Erythroblast (primary cell): ENCODE measurements at regions not wholly inside any gene's neighbourhood (a gene's known extent, or its start where the extent isn't known, plus 50 kb on each side); places are given as distances from the start of the nearest gene placed in this dataset.
"Not testable (repeated sequence)": the region's sequence is repeated elsewhere in the genome, so short reads cannot be mapped to it uniquely, and the experiment has no call there.

ENCODE experiments used
- DNase-seq, 2 experiments: peaks; one replicate each; lab custom pipeline; 2025; lab: John Stamatoyannopoulos, UW
- GATA1 ChIP-seq: IDR thresholded peaks from 2 replicates; pipeline ENCODE4 v1.6.1; 2011; ENCODE audit warnings: low read depth, mild to moderate bottlenecking, control low read depth, low read length, moderate library complexity
- POLR2A ChIP-seq: IDR thresholded peaks from 2 replicates; pipeline ENCODE4 v1.6.1; 2011; ENCODE audit warnings: mild to moderate bottlenecking, low read length

DNA sequence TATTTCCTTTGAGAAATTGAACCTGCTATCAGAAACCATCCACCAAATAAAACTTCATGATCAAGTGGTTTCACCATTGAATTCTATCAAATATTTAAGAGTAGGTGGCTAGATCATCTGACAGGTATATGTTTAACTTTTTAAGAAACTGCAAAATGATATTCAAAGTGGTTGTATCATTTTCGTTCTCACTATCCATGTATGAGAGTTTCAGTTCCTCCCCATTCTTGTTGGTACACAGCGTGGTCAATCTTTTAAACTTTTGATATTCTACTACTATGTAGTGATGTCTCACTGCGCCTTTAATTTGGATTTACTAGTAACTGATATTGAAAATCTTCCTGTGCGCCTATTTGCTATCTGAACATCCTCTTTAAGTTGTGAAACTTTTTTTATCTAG is 163.7 kb downstream of the CYB561 start:
- no peak for TF ChIP-seq GATA1
- DNase-seq: no peak

- TF ChIP-seq POLR2A: no peak
- no peak for TF ChIP-seq GATA1
- DNase-seq: no peak
These were observed 160.6 kb downstream of the CYB561 start for GRCh38 chr17:63285551-63285950.

GRCh38 chr17:63286254-63286653 is 159.9 kb downstream of the CYB561 start:
- DNase-seq: no peak
- TF ChIP-seq POLR2A (no peak), GATA1 (no peak)

- not testable (repeated sequence) for DNase-seq
These were observed 159.1 kb downstream of the CYB561 start for GRCh38 chr17:63287006-63287405.

DNA sequence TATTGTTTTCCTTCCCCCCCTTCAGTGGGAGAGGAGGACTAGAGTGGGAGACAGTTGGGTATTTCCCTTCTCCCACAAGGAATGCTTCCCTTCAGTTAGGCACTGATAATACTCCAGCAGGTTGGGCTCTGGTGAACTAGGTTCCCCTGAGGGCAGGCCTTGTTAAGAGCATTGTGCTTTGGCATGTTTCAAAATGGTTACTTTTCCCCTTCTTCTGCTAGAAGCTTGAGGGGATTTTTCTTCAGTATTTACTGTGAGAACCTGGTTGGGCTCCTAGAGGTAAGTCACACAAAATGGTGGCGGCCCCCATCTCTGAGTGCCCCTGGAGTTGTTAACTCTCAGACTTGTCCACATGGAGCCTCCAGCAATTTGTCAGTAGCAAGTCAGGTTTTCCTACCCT is 156.2 kb downstream of the CYB561 start:
- TF ChIP-seq POLR2A (no peak), GATA1 (no peak)
- DNase-seq: no peak

GRCh38 chr17:63290351-63290750 is 155.8 kb downstream of the CYB561 start:
- DNase-seq: no peak
- TF ChIP-seq POLR2A (no peak), GATA1 (no peak)

- no peak for DNase-seq
- TF ChIP-seq GATA1 (no peak), POLR2A (no peak)
These were observed 155.3 kb downstream of the CYB561 start for GRCh38 chr17:63290784-63291183.

DNA sequence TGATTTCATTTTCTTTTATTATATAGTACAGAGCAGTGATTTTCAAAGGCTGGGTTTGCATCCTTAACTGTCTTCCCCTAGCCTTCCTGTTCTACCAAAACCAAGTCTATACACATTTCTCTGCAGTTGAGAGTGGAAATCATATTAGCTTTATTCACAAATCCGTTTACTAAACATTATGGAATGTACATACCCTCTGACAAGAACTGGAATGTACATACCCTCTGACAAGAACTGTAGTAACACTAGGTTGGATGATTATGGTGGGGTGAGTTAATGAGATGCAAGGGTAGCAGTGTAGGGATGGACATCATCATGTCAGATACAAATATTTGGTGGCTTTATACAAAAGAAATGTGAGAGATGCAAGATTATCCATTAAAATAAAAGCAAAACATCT is 154.8 kb downstream of the CYB561 start:
- no peak for TF ChIP-seq GATA1
- TF ChIP-seq POLR2A: no peak
- DNase-seq: no peak

DNA sequence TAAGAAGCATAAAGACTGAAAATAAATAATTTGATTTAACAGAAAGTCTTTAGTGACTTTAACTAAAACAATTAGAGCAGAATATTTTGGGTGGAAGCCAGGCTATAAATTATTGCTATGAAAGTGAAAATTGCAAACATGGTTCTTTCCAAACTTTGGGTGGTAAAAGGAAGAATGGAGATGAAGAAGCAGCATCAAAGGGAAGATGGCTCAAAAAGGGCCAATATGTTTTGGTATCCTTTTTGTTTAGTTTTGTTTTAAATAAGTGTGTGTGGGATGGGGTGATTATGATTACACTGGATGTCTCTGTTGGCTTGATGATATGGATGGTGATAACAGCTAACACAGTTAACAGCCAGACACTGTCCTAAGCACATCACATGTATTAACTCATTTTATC is 153.7 kb downstream of the CYB561 start:
- no peak for TF ChIP-seq GATA1
- no peak for TF ChIP-seq POLR2A
- peak in 1 of 2 experiments; percentile 51 for DNase-seq

- no peak for DNase-seq
- no peak for TF ChIP-seq POLR2A
- TF ChIP-seq GATA1: no peak
These were observed 152.6 kb downstream of the CYB561 start for GRCh38 chr17:63293323-63294075.

DNA sequence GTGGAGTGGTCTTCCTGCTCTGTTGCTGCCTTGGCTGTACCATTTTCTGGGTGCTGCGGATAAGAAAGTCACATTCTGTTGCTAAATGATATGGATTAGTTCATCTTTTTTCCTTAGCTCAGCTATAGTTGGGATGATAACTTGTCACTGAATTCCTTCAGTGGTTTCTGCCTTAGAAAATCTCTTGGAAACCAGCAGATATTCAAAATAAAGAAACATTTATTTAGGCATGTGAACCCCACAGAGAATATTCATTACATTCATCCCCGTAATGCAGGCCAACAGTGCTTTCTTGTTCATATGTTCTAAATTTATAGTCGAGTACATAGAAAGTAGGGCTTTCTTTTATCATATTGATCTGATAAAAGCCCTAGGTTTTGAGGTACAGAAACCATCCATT is 151.3 kb downstream of the CYB561 start:
- no peak for DNase-seq
- TF ChIP-seq GATA1 (no peak), POLR2A (no peak)

DNA sequence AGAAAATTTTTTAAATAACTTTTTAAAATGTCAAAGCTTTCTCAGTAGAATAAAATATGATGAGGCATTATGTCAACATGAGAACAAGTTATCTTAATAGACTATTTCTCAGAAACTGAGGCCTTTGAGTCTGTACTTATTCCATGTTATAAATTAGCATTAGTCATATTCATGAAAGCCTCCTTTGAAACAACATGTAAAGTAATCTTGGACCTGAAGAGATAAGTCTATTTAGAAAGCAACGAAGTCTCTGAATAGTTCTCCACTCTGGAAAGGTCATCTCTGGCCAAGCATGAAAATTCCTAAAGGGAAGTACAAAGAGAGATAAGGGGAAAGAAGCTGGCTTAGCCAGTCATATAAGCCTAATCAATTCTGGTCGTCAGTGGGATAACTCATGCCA is 150.8 kb downstream of the CYB561 start:
- TF ChIP-seq POLR2A: no peak
- TF ChIP-seq GATA1: no peak
- no peak for DNase-seq

DNA sequence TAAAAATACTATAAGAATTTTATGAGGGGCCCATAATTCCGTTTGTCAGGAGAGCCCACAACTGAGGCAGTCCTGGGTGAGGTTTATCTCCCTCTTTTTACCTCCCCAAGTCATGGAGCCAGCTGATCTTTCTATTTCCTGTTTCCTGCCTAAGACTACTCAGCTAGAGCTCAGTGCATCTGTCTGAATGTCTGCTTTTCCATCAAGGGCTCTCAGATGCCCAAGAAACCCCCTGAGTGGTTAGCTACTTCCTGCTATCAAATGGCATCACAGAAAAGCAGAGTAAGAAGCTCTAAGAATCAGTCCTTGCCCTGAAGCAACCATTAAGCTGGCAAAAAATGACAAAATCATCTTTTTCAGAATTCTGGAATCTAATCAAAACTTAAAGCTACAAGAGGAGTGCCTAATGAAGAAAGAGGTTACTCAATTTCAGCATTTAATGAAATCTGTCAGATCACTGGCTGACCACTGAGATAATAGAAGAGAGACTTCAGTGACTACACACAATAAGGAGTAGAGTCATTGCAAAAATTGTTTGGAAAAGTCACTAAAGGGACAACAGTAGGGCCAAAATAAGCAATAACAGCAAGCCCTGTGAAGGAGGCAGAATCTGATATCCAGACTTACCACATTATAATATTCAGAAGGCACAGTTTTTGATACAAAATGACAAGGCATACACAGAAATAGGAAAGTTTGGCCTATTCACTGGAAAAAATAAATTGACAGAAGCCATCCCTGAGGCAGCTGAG is 150.1 kb downstream of the CYB561 start:
- no peak for TF ChIP-seq GATA1
- TF ChIP-seq POLR2A: no peak
- DNase-seq: no peak

DNA sequence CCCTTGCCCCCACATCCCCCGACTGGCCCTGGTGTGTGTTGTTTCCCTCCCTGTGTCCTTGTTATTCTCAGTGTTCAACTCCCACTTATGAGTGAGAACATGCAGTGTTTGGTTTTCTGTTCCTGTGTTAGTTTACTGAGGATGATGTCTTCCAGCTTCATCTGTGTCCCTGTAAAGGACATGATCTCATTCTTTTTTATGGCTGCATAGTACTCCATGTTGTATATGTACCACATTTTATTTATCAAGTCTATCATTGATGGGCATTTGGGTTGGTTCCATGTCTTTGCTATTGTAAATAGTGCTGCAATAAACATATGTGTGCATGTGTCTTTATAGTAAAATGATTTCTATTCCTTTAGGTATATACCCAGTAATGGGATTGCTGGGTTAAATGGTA is 147.2 kb downstream of the CYB561 start:
- DNase-seq: not testable (repeated sequence)
